ENCODE measurements at regions not wholly inside any gene's neighbourhood (a gene's known extent, or its start where the extent isn't known, plus 50 kb on each side); places are given as distances from the start of the nearest gene placed in this dataset.
"Not testable (repeated sequence)": the region's sequence is repeated elsewhere in the genome, so short reads cannot be mapped to it uniquely, and the experiment has no call there.

- H3K9me3 ChIP-seq (ENCODE audit: insufficient read depth, low read depth, low read length): peaks cover 37% of the 10 kb centered on the region
- H3K27ac ChIP-seq (ENCODE audit: low read length): no peak overlapping the region
- H3K27me3 ChIP-seq (ENCODE audit: insufficient read depth, low read length): no peaks in the 10 kb centered on the region
- 0 out of 2 replicates have a peak, but pooled peaks cover 4% of the 10 kb centered on the region for H3K36me3 ChIP-seq (ENCODE audit: insufficient read depth, low read depth, low read length)
- H3K9ac ChIP-seq (ENCODE audit: low read depth, low read length): no peak overlapping the region
- H3K4me1 ChIP-seq (ENCODE audit: insufficient read depth, low read length): no peaks in the 10 kb centered on the region
- no peak overlapping the region for H3K4me3 ChIP-seq (ENCODE audit: low read length)
Measured at GRCh38 chr2:35598310-35598709, 757.3 kb upstream of the CRIM1 start.

GRCh38 chr2:35591886-35592285, 763.7 kb upstream of the CRIM1 start:
- Histone ChIP-seq H3K27me3 (ENCODE audit: insufficient read depth, low read length) (no peaks in the 10 kb centered on the region), H3K9ac (ENCODE audit: low read depth, low read length) (no peak overlapping the region), H3K4me3 (ENCODE audit: low read length) (no peak overlapping the region), H3K9me3 (ENCODE audit: insufficient read depth, low read depth, low read length) (peaks cover 41% of the 10 kb centered on the region), H3K4me1 (ENCODE audit: insufficient read depth, low read length) (no peaks in the 10 kb centered on the region), H3K36me3 (ENCODE audit: insufficient read depth, low read depth, low read length) (0 out of 2 replicates have a peak, but pooled peaks cover 4% of the 10 kb centered on the region), H3K27ac (ENCODE audit: low read length) (no peak overlapping the region)

GRCh38 chr2:35585972-35586371, 769.6 kb upstream of the CRIM1 start:
- H3K27ac ChIP-seq (ENCODE audit: low read length): no peak overlapping the region
- no peak overlapping the region for H3K9ac ChIP-seq (ENCODE audit: low read depth, low read length)
- H3K36me3 ChIP-seq (ENCODE audit: insufficient read depth, low read depth, low read length): peaks cover 8% of the 10 kb centered on the region; the same call in 1 of the 2 replicates
- peaks cover 64% of the 10 kb centered on the region for H3K9me3 ChIP-seq (ENCODE audit: insufficient read depth, low read depth, low read length)
- H3K27me3 ChIP-seq (ENCODE audit: insufficient read depth, low read length): no peaks in the 10 kb centered on the region
- no peak overlapping the region for H3K4me3 ChIP-seq (ENCODE audit: low read length)
- no peaks in the 10 kb centered on the region for H3K4me1 ChIP-seq (ENCODE audit: insufficient read depth, low read length)

DNA sequence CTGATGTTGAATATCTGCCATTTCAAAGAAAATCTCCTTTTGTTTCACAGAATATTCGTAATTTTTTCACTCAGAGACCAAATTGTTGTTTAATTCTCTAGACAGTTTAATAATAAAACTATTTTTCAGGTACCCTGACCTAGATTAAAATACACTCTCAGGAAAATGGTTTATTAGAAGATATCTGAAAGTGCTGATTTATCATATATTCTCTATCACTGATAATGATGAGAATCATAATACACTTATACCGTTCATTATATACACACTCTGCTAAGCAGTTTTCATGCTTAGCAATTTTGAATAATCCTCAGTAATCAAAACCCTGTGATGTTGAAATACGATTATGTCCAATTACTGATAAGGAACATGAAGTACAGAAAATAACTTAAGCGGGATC, 772.9 kb upstream of the CRIM1 start:
- H3K4me1 ChIP-seq (ENCODE audit: insufficient read depth, low read length): no peaks in the 10 kb centered on the region
- no peaks in the 10 kb centered on the region for H3K27me3 ChIP-seq (ENCODE audit: insufficient read depth, low read length)
- peaks cover 8% of the 10 kb centered on the region; the same call in 1 of the 2 replicates for H3K36me3 ChIP-seq (ENCODE audit: insufficient read depth, low read depth, low read length)
- H3K27ac ChIP-seq (ENCODE audit: low read length): no peak overlapping the region
- no peak overlapping the region for H3K9ac ChIP-seq (ENCODE audit: low read depth, low read length)
- peaks cover 50% of the 10 kb centered on the region for H3K9me3 ChIP-seq (ENCODE audit: insufficient read depth, low read depth, low read length)
- H3K4me3 ChIP-seq (ENCODE audit: low read length): no peak overlapping the region

GRCh38 chr2:35580956-35581355, 774.6 kb upstream of the CRIM1 start:
- peaks cover 8% of the 10 kb centered on the region; the same call in 1 of the 2 replicates for H3K36me3 ChIP-seq (ENCODE audit: insufficient read depth, low read depth, low read length)
- no peak overlapping the region for H3K9ac ChIP-seq (ENCODE audit: low read depth, low read length)
- H3K27ac ChIP-seq (ENCODE audit: low read length): no peak overlapping the region
- no peak overlapping the region for H3K4me3 ChIP-seq (ENCODE audit: low read length)
- H3K9me3 ChIP-seq (ENCODE audit: insufficient read depth, low read depth, low read length): peaks cover 36% of the 10 kb centered on the region
- H3K4me1 ChIP-seq (ENCODE audit: insufficient read depth, low read length): no peaks in the 10 kb centered on the region
- H3K27me3 ChIP-seq (ENCODE audit: insufficient read depth, low read length): no peaks in the 10 kb centered on the region

- not testable (repeated sequence) for H3K36me3 ChIP-seq (ENCODE audit: insufficient read depth, low read depth, low read length); H3K4me3 ChIP-seq (ENCODE audit: low read length); H3K9ac ChIP-seq (ENCODE audit: low read depth, low read length); H3K27me3 ChIP-seq (ENCODE audit: insufficient read depth, low read length); H3K4me1 ChIP-seq (ENCODE audit: insufficient read depth, low read length); H3K27ac ChIP-seq (ENCODE audit: low read length)
- H3K9me3 ChIP-seq (ENCODE audit: insufficient read depth, low read depth, low read length): peaks cover 21% of the 10 kb centered on the region
Measured at GRCh38 chr2:35568574-35568973, 787.0 kb upstream of the CRIM1 start.

- Histone ChIP-seq H3K36me3 (ENCODE audit: insufficient read depth, low read depth, low read length) (no peaks in the 10 kb centered on the region), H3K4me1 (ENCODE audit: insufficient read depth, low read length) (no peaks in the 10 kb centered on the region), H3K27ac (ENCODE audit: low read length) (no peak overlapping the region), H3K4me3 (ENCODE audit: low read length) (no peak overlapping the region), H3K9ac (ENCODE audit: low read depth, low read length) (no peak overlapping the region), H3K9me3 (ENCODE audit: insufficient read depth, low read depth, low read length) (no peaks in the 10 kb centered on the region), H3K27me3 (ENCODE audit: insufficient read depth, low read length) (no peaks in the 10 kb centered on the region)
Measured at GRCh38 chr2:35562488-35562887, 793.1 kb upstream of the CRIM1 start.

DNA sequence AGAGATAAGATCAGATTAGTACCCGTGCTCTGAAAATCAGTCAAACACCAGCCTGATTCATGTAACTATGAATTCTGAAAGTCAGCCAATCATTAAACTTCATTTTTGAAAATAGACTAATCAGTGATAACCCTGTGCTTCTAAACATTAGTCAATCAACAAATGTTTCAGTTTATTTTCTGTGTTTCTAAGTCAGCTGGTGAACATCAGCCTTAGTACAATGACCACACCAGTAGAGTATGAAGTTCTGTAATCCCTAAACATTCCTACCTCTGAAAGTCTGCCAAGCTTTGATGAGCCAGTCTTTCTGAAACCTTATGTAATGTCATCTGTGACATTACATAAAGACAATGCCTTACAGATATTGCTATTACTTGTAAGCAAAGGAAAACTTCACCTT, 807.4 kb upstream of the CRIM1 start:
- no peak overlapping the region for H3K9ac ChIP-seq (ENCODE audit: low read depth, low read length)
- no peaks in the 10 kb centered on the region for H3K27me3 ChIP-seq (ENCODE audit: insufficient read depth, low read length)
- H3K36me3 ChIP-seq (ENCODE audit: insufficient read depth, low read depth, low read length): no peaks in the 10 kb centered on the region
- H3K4me3 ChIP-seq (ENCODE audit: low read length): no peak overlapping the region
- H3K9me3 ChIP-seq (ENCODE audit: insufficient read depth, low read depth, low read length): no peaks in the 10 kb centered on the region
- H3K4me1 ChIP-seq (ENCODE audit: insufficient read depth, low read length): no peaks in the 10 kb centered on the region
- no peak overlapping the region for H3K27ac ChIP-seq (ENCODE audit: low read length)

- Histone ChIP-seq H3K27ac (ENCODE audit: low read length) (no peak overlapping the region), H3K9me3 (ENCODE audit: insufficient read depth, low read depth, low read length) (no peaks in the 10 kb centered on the region)
Measured at GRCh38 chr2:35545301-35545700, 810.3 kb upstream of the CRIM1 start.

GRCh38 chr2:35538796-35539195, 816.8 kb upstream of the CRIM1 start:
- H3K4me1 ChIP-seq (ENCODE audit: insufficient read depth, low read length): no peaks in the 10 kb centered on the region
- H3K9ac ChIP-seq (ENCODE audit: low read depth, low read length): no peak overlapping the region

More at GRCh38 chr2:35545301-35545700, 810.3 kb upstream of the CRIM1 start:
- H3K27me3 ChIP-seq (ENCODE audit: insufficient read depth, low read length): no peaks in the 10 kb centered on the region
- H3K4me1 ChIP-seq (ENCODE audit: insufficient read depth, low read length): no peaks in the 10 kb centered on the region
- H3K36me3 ChIP-seq (ENCODE audit: insufficient read depth, low read depth, low read length): no peaks in the 10 kb centered on the region
- H3K9ac ChIP-seq (ENCODE audit: low read depth, low read length): no peak overlapping the region
- no peak overlapping the region for H3K4me3 ChIP-seq (ENCODE audit: low read length)

DNA sequence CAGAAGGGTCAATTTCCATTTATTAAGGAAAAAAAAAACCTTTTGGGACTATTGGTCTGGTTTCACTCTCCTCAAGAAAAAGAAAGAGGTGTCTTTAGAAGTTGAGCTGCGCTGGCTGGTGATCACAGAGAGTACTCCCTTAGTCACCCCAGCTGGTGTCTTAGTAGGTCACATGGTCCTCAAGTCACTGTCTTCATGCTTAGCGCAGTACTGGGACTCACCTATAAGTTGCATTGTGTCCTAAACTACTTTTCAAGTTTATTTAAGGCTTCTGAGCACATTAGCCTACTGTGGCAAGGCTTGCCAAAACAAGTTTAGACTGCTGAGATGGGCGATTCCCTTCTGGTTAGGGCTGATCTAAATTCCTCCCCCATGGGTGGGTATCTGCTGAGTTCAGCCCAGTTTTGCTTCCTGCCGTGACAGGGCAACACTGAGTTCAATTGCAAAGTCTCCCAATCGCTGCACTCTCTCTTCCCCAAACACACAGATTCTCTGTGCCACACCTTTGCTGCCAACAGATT, 824.9 kb upstream of the CRIM1 start:
- H3K27me3 ChIP-seq (ENCODE audit: insufficient read depth, low read length): no peaks in the 10 kb centered on the region

More at GRCh38 chr2:35538796-35539195, 816.8 kb upstream of the CRIM1 start:
- Histone ChIP-seq H3K27me3 (ENCODE audit: insufficient read depth, low read length) (no peaks in the 10 kb centered on the region), H3K4me3 (ENCODE audit: low read length) (no peak overlapping the region), H3K36me3 (ENCODE audit: insufficient read depth, low read depth, low read length) (no peaks in the 10 kb centered on the region), H3K9me3 (ENCODE audit: insufficient read depth, low read depth, low read length) (peaks cover under 1% of the 10 kb centered on the region; the same call in 1 of the 2 replicates), H3K27ac (ENCODE audit: low read length) (no peak overlapping the region)

DNA sequence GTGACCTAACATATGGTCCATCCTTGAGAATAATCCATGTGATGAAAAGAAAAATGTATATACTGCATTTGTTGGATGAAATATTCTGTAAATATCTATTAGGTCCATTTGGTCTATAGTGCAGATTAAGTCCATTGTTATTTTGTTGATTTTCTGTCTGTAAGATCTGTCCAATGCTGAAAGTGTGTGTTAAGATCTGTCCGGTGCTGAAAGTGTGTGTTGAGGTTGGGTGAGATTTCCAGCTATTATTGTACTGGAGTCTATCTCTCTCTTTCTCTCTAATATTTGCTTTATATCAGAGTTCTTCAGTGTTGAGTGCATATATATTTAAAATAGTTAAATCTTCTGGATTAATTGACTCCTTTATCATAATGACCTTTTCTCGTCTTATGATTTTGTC, 828.8 kb upstream of the CRIM1 start:
- no peak overlapping the region for H3K4me3 ChIP-seq (ENCODE audit: low read length)

More for the DNA sequence above, 824.9 kb upstream of the CRIM1 start:
- H3K9me3 ChIP-seq (ENCODE audit: insufficient read depth, low read depth, low read length): peaks cover 14% of the 10 kb centered on the region; the same call in 1 of the 2 replicates
- H3K27ac ChIP-seq (ENCODE audit: low read length): no peak overlapping the region
- H3K4me3 ChIP-seq (ENCODE audit: low read length): no peak overlapping the region
- H3K9ac ChIP-seq (ENCODE audit: low read depth, low read length): no peak overlapping the region
- H3K36me3 ChIP-seq (ENCODE audit: insufficient read depth, low read depth, low read length): no peaks in the 10 kb centered on the region
- no peaks in the 10 kb centered on the region for H3K4me1 ChIP-seq (ENCODE audit: insufficient read depth, low read length)

More for the DNA sequence above, 828.8 kb upstream of the CRIM1 start:
- Histone ChIP-seq H3K27ac (ENCODE audit: low read length) (no peak overlapping the region), H3K9ac (ENCODE audit: low read depth, low read length) (no peak overlapping the region), H3K9me3 (ENCODE audit: insufficient read depth, low read depth, low read length) (peaks cover 9% of the 10 kb centered on the region; the same call in 1 of the 2 replicates), H3K36me3 (ENCODE audit: insufficient read depth, low read depth, low read length) (no peaks in the 10 kb centered on the region), H3K27me3 (ENCODE audit: insufficient read depth, low read length) (no peaks in the 10 kb centered on the region), H3K4me1 (ENCODE audit: insufficient read depth, low read length) (0 out of 2 replicates have a peak, but pooled peaks cover 2% of the 10 kb centered on the region)

Measured in iPS-20b (cell line).